Central memory CD8-positive, alpha-beta T cell (primary cell): ENCODE measurements at regions not wholly inside any gene's neighbourhood (a gene's known extent, or its start where the extent isn't known, plus 50 kb on each side); places are given as distances from the start of the nearest gene placed in this dataset.

ENCODE experiments used
- ATAC-seq: fragments of 150-1000 bp; cut with Tn5 transposase; replicated peaks from 2 replicates; pipeline ENCODE4 v1.10.0; 2022; ENCODE audit warnings: mild to moderate bottlenecking, moderate FRiP score, moderate number of reproducible peaks; ENCODE audit not compliant: poor library complexity, severe bottlenecking; ENCODE audit errors: extremely low read depth
- DNase-seq, 2 donors: peaks; one replicate each; pipeline ENCODE4 v3.0.0; 2021; ENCODE audit warnings: low spot score in 2 of 2
- H3K27ac Mint-ChIP-seq: one replicate; pipeline ENCODE4 v1.8.0; 2022; ENCODE audit warnings: low read depth, mild to moderate bottlenecking, moderate library complexity, mixed read lengths
- H3K27me3 Mint-ChIP-seq: one replicate; pipeline ENCODE4 v1.8.0; 2022; ENCODE audit warnings: mixed read lengths
- H3K36me3 Mint-ChIP-seq: one replicate; pipeline ENCODE4 v1.8.0; 2022; ENCODE audit warnings: mild to moderate bottlenecking, moderate library complexity, mixed read lengths; ENCODE audit not compliant: insufficient read depth
- H3K4me1 Mint-ChIP-seq: one replicate; pipeline ENCODE4 v1.8.0; 2022; ENCODE audit warnings: mixed read lengths
- H3K4me3 Mint-ChIP-seq: one replicate; pipeline ENCODE4 v1.8.0; 2022; ENCODE audit warnings: mild to moderate bottlenecking, moderate library complexity, mixed read lengths
- H3K9me3 Mint-ChIP-seq: one replicate; pipeline ENCODE4 v1.8.0; 2022; ENCODE audit warnings: mixed read lengths

DNA sequence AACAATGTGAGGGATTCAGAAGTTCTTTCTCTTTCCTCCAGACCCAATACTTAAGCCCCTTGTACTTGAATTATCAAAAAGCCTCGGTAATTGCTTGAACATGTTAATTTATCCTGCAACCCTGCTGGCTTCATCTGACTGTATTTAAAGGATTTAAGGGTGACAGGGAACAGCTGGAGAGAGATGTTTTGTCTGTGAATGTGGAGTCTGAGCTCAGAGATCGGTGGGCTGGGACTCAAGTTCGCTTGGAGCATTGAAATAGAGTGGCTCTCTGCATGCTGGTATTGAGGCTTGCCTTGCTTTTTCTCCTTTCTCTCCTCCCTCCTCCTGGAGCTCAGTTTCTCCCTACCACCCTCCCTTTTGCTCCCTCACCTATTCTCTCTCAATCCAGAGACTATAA lies 73.6 kb downstream of the BOD1L2 start:
- no peaks in the 10 kb centered on the region for H3K9me3 Mint-ChIP-seq
- peaks cover 9% of the 10 kb centered on the region for H3K27me3 Mint-ChIP-seq
- no peaks in the 10 kb centered on the region for H3K36me3 Mint-ChIP-seq
- no peak for ATAC-seq
- H3K4me1 Mint-ChIP-seq, result no peaks in the 10 kb centered on the region
- H3K27ac Mint-ChIP-seq, result no peak overlapping the region
- H3K4me3 Mint-ChIP-seq, result no peak overlapping the region
- DNase-seq, result no peak

- Mint-ChIP-seq H3K27ac (no peak overlapping the region), H3K9me3 (no peaks in the 10 kb centered on the region), H3K4me1 (no peaks in the 10 kb centered on the region), H3K27me3 (peaks cover 14% of the 10 kb centered on the region), H3K4me3 (no peak overlapping the region), H3K36me3 (no peaks in the 10 kb centered on the region)
- ATAC-seq (no peak), DNase-seq (no peak)
Observed at GRCh38 chr18:57220930-57221483, 74.1 kb downstream of the BOD1L2 start.

GRCh38 chr18:57223144-57223870 lies 76.4 kb downstream of the BOD1L2 start:
- no peaks in the 10 kb centered on the region for H3K36me3 Mint-ChIP-seq
- no peak for ATAC-seq
- H3K27me3 Mint-ChIP-seq, result peaks cover 25% of the 10 kb centered on the region
- no peaks in the 10 kb centered on the region for H3K9me3 Mint-ChIP-seq
- no peak overlapping the region for H3K4me3 Mint-ChIP-seq
- no peaks in the 10 kb centered on the region for H3K4me1 Mint-ChIP-seq
- no peak for DNase-seq
- no peak overlapping the region for H3K27ac Mint-ChIP-seq

DNA sequence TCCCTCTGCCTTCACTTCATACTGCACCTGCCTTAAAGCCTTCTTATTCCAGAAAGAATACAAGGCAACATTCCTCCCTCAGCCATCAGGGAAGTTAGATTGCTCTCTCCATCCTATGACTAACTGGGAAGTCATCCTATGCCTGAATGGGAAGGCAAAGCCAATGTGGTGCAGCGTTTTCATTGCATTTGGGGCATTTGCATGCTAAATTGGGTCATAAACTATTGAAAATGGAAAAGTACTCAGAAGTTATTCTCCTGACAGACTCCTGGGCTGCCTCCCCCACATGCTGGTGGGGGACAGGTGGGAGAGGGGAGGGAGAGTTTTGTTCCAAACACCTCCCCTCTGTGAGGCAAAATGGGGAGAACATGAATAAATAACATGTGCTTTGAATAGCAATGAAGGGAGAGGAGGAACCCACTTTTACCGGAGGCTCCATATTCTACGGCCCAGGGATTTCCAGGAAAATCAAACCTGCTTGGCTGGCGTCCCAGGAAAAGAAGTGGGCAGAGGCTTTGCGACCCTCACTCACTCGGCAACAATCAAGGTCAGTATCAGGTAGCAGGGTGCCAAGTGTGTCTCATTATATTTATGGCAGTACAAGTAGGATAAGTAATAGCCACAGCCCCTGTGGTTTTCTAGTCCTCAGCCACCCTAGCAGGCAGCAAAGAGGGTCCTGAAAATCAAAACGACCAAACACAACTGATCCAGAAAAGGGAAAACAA lies 84.1 kb downstream of the BOD1L2 start:
- Mint-ChIP-seq H3K36me3 (no peaks in the 10 kb centered on the region), H3K4me3 (no peak overlapping the region), H3K27ac (no peak overlapping the region), H3K27me3 (peaks cover 11% of the 10 kb centered on the region), H3K4me1 (no peaks in the 10 kb centered on the region), H3K9me3 (no peaks in the 10 kb centered on the region)
- ATAC-seq, result no peak
- DNase-seq, result no peak

DNA sequence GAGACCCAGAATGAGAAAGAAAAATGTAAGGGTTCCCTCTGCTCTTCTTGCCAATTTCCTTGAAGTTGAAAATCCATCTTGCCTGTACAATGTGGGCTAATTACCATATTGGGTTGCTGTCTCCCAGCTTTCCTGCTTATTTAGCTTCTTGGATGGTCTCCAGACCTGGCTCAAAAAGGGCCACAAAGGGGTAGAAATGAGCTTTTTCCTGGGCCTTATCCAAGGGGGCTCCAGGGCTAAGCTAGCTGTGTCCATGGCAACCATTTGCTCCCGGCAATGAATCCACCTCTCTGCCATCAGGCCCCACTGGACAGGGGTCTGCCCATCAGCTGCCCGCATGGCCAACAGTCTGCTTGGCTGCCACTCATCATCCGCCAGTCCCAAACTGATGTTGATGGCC lies 85.0 kb downstream of the BOD1L2 start:
- Mint-ChIP-seq H3K27ac (no peak overlapping the region), H3K4me1 (no peaks in the 10 kb centered on the region), H3K9me3 (no peaks in the 10 kb centered on the region), H3K4me3 (no peak overlapping the region), H3K36me3 (no peaks in the 10 kb centered on the region), H3K27me3 (peaks cover 3% of the 10 kb centered on the region)
- DNase-seq (no peak), ATAC-seq (no peak)

DNA sequence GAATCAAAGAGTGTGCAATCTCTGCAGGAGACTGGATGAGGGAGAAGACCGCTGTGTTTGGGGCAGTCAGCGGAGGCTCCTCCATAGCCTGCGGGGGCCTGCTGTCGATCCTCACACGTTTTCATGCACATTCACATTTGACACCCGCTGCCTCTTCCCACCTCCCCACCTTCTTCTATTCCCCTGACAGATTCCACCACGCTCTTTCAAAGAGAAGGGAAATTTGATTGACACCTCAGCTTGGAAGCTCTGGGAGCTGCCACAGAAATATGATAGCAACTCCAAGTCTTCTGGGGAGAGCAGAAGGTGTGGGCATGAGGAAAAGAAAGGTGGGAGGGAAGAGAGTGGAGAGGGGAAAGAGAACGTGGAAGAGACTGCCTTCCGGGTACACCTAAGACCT lies 87.5 kb downstream of the BOD1L2 start:
- no peaks in the 10 kb centered on the region for H3K9me3 Mint-ChIP-seq
- no peaks in the 10 kb centered on the region for H3K27me3 Mint-ChIP-seq
- ATAC-seq, result no peak
- no peaks in the 10 kb centered on the region for H3K4me1 Mint-ChIP-seq
- H3K36me3 Mint-ChIP-seq, result no peaks in the 10 kb centered on the region
- DNase-seq, result no peak
- H3K4me3 Mint-ChIP-seq, result no peak overlapping the region
- no peak overlapping the region for H3K27ac Mint-ChIP-seq

GRCh38 chr18:57241869-57242268 lies 95.0 kb downstream of the BOD1L2 start:
- no peak for DNase-seq
- no peak overlapping the region for H3K27ac Mint-ChIP-seq
- ATAC-seq, result no peak
- no peaks in the 10 kb centered on the region for H3K9me3 Mint-ChIP-seq
- H3K27me3 Mint-ChIP-seq, result no peaks in the 10 kb centered on the region
- no peaks in the 10 kb centered on the region for H3K36me3 Mint-ChIP-seq
- H3K4me3 Mint-ChIP-seq, result no peak overlapping the region
- H3K4me1 Mint-ChIP-seq, result no peaks in the 10 kb centered on the region

GRCh38 chr18:57242285-57242684 lies 95.4 kb downstream of the BOD1L2 start:
- no peak overlapping the region for H3K4me3 Mint-ChIP-seq
- no peaks in the 10 kb centered on the region for H3K9me3 Mint-ChIP-seq
- DNase-seq (no peak), ATAC-seq (no peak)
- no peaks in the 10 kb centered on the region for H3K27me3 Mint-ChIP-seq
- H3K27ac Mint-ChIP-seq, result no peak overlapping the region
- H3K36me3 Mint-ChIP-seq, result no peaks in the 10 kb centered on the region
- no peaks in the 10 kb centered on the region for H3K4me1 Mint-ChIP-seq

DNA sequence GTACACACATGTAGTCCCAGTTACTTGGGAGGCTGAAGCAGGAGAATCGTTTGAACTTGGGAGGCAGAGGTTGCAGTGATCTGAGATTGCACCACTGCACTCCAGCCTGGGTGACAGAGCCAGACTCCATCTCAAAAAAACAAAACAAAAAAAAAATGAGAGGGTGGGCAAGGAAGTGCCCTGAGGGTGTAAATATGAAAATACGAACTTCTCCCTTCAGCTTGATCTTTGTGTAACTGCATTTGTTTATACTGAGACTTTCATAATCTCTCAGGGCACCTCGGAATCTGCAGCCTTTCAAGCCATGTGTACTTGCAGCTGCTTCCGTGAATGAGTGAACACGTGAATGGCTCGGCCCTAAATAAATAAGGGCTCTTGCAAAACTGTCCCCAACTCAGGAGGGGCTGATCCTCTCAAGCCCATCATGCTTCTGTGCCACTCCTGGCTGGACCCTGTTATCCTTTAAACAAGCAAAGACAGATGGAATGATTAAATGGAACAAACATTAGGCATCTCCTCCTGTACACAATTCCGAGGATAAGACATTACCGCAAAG lies 96.8 kb downstream of the BOD1L2 start:
- no peaks in the 10 kb centered on the region for H3K9me3 Mint-ChIP-seq
- DNase-seq, result no peak
- no peaks in the 10 kb centered on the region for H3K36me3 Mint-ChIP-seq
- no peak overlapping the region for H3K4me3 Mint-ChIP-seq
- no peak for ATAC-seq
- H3K27me3 Mint-ChIP-seq, result no peaks in the 10 kb centered on the region
- H3K4me1 Mint-ChIP-seq, result no peaks in the 10 kb centered on the region
- no peak overlapping the region for H3K27ac Mint-ChIP-seq

DNA sequence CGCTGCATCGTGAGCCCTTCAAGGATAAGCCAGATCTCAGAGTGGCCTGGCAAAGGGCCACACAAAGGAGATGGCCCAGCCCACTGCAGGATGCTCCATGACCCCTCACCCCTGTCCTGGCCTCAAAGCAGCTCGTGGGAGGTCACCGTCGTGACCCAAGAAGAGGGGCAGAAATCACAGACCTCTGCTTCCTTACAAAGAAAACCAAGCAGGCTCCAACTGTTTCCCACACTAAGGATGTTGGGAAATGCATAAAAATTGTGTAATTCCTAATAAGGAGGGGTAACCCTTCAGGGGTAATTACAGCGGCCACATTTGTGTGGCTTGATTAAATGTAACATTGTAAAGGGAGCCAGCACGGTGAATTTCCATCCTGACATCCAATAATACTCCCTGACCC lies 102.3 kb downstream of the BOD1L2 start:
- Mint-ChIP-seq H3K4me3 (no peak overlapping the region), H3K36me3 (no peaks in the 10 kb centered on the region), H3K9me3 (no peaks in the 10 kb centered on the region), H3K4me1 (no peaks in the 10 kb centered on the region), H3K27me3 (peaks cover 13% of the 10 kb centered on the region), H3K27ac (no peak overlapping the region)
- DNase-seq (no peak), ATAC-seq (no peak)

GRCh38 chr18:57249883-57250282 lies 102.5 kb upstream of the ST8SIA3 start:
- no peak overlapping the region for H3K4me3 Mint-ChIP-seq
- ATAC-seq, result no peak
- H3K27ac Mint-ChIP-seq, result no peak overlapping the region
- H3K27me3 Mint-ChIP-seq, result peaks cover 20% of the 10 kb centered on the region
- no peaks in the 10 kb centered on the region for H3K36me3 Mint-ChIP-seq
- no peaks in the 10 kb centered on the region for H3K4me1 Mint-ChIP-seq
- no peaks in the 10 kb centered on the region for H3K9me3 Mint-ChIP-seq
- no peak for DNase-seq

- Mint-ChIP-seq H3K36me3 (no peaks in the 10 kb centered on the region), H3K9me3 (no peaks in the 10 kb centered on the region), H3K4me3 (no peak overlapping the region), H3K27me3 (peaks cover 20% of the 10 kb centered on the region), H3K27ac (no peak overlapping the region), H3K4me1 (no peaks in the 10 kb centered on the region)
- DNase-seq (no peak), ATAC-seq (no peak)
Observed at GRCh38 chr18:57251747-57252146, 100.6 kb upstream of the ST8SIA3 start.

DNA sequence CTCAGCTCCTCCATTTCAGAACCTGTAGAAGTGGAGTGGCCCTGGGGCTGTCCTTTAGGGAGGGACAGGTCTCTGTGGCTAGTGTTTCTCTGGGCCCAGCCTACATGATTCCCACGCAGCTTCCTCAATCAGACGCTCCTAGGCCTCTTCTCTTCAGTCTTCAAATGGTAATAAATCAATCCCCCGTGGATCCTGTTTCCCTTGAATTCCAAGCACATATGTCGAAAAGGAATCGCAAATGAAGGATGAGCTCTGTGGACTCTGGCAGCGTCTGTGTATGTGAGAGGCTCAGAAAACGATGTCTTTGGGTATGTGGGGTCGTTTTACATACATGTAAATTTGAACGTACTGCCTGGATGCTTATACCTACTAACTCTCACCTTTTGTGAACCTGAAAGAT lies 98.5 kb upstream of the ST8SIA3 start:
- H3K27ac Mint-ChIP-seq, result no peak overlapping the region

More for the DNA sequence above, 98.5 kb upstream of the ST8SIA3 start:
- Mint-ChIP-seq H3K27me3 (peaks cover 37% of the 10 kb centered on the region), H3K36me3 (no peaks in the 10 kb centered on the region), H3K9me3 (peaks cover 5% of the 10 kb centered on the region), H3K4me1 (no peaks in the 10 kb centered on the region), H3K4me3 (no peak overlapping the region)
- DNase-seq (no peak), ATAC-seq (no peak)
